ENCODE measurements at regions not wholly inside any gene's neighbourhood (a gene's known extent, or its start where the extent isn't known, plus 50 kb on each side); places are given as distances from the start of the nearest gene placed in this dataset.
"Not testable (repeated sequence)": the region's sequence is repeated elsewhere in the genome, so short reads cannot be mapped to it uniquely, and the experiment has no call there.

- peak; percentile 2 for DNase-seq (ENCODE audit: low read depth)
Observed at GRCh38 chr10:108684431-108684830, 1238.9 kb downstream of the XPNPEP1 start.

- peak; percentile 0 for DNase-seq (ENCODE audit: low read depth)
Observed at GRCh38 chr10:108673741-108674140, 1249.6 kb downstream of the XPNPEP1 start.

DNA sequence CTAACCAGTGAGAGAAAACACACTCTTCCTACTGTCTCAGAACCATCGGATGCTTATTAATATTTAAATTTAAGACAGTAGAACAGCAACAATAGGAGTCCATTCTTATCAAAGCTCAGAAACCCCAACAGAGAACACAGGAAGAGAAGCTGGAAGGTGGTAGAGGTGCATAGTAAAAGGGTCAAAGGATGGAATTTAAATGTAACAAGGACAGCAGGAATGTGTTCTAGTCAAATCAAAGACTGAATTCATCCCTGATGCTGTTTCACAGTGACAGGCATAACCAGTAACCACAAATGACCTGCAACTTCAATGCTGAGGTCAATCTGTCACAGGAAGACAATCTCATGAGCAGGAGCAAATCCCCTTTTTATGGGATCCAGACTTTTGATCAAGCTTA is 1259.7 kb downstream of the XPNPEP1 start:
- no peak for DNase-seq (ENCODE audit: low read depth)

DNA sequence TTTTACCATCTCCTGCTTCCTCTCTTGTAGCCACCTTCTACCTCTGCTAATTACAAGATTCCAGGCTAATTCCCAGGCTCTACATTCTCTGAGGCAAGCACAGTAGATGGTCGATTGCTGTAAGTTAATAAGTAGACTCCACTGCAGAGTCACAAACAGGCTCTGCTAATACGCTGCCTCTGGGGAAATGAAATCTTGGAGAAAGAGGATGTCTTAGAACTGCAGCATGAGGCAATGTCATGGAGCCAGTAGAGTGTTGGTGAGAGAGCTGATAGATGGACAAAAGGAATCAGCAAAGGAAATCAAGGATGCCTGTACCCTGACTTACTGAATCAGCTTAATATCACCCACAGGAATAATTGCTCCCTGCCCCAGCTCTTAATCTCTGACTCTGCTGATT is 1260.3 kb downstream of the XPNPEP1 start:
- DNase-seq (ENCODE audit: low read depth): no peak

- DNase-seq (ENCODE audit: low read depth): no peak
Observed at GRCh38 chr10:108655057-108655456, 1268.3 kb downstream of the XPNPEP1 start.

DNA sequence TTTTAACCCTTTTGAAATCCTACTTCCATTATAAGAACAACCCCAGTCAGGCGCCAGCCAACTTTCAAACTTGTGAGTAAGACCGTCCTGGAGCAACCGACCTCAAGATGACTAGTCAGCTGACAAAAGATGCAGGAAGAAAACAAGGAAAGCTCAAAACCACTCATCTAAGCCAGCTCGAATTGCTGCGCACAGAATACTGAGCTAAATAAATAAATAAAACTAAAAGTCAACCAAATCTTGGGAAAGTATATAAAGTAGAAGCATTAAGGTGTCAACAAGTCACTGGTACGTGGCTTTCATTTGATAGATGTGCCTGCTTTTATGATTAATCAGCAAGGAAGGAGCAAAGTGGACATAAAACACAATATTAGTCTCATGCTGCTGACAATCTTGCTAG is 1269.8 kb downstream of the XPNPEP1 start:
- DNase-seq (ENCODE audit: low read depth): peak; percentile 0

DNA sequence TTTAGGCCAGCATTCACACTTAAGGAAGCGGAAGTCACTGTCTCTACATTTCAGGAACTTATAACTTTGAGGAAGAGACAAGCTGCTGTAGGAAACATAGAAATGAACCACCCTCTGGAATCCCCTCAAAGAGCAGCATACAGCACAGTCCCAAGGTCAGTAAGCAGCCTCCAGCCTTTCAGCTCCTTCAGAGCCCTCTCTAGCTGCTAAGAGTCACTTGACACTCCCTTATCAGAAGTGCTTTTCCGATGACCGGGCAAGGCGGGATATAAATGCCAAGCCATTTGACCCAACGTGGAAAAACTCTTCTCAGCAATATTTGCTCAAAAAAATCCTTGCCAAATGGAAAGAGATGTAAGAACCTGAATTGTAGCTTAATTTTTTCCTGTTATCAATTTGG is 1284.3 kb downstream of the XPNPEP1 start:
- no peak for DNase-seq (ENCODE audit: low read depth)

GRCh38 chr10:108638225-108638624 is 1285.1 kb downstream of the XPNPEP1 start:
- DNase-seq (ENCODE audit: low read depth): no peak

DNA sequence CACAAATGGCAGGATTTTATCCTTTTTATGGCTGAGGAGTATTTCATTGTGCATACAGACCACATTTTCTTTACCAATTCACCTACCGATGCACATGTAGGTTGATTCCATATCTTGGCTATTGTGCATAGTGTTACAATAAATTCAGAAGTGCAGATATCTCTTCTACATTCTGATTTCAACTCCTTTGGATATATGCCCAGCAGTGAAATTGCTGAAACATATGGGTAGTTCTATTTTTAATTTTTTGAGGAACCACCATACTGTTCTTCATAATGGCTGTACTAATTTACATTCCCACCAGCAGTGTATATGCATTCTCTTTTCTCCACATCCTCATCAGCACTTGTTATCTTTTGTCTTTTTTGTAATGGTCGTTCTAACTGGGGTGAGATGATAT is 1290.3 kb downstream of the XPNPEP1 start:
- no peak for DNase-seq (ENCODE audit: low read depth)

- no peak for DNase-seq (ENCODE audit: low read depth)
Observed at GRCh38 chr10:108632144-108632543, 1291.2 kb downstream of the XPNPEP1 start.

GRCh38 chr10:108631332-108631731 is 1292.0 kb downstream of the XPNPEP1 start:
- DNase-seq (ENCODE audit: low read depth): no peak

- no peak for DNase-seq (ENCODE audit: low read depth)
Observed at GRCh38 chr10:108629834-108630233, 1293.5 kb downstream of the XPNPEP1 start.

DNA sequence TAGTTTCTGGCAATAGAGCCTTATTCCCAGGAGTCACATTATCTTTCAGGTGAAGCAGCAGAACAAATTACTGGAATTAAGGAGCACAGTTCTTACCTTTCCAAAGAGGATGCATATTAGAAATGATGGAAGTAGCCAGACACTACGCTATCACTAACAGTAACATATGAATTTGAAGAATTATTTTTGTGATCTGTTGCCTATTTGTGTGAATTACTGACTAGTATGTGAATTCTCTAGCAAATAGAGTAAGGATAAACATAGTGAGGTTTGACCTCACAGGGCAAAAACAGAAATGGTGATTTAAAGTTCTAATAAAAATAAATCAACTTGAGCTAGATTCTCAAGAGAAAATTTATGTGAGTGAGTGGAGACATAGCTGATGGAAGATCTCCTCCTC is 1299.3 kb downstream of the XPNPEP1 start:
- DNase-seq (ENCODE audit: low read depth): no peak

GRCh38 chr10:108620821-108621534 is 1302.3 kb downstream of the XPNPEP1 start:
- no peak for DNase-seq (ENCODE audit: low read depth)

GRCh38 chr10:108616559-108617285 is 1306.6 kb downstream of the XPNPEP1 start:
- DNase-seq (ENCODE audit: low read depth): no peak

GRCh38 chr10:108615576-108616320 is 1307.6 kb downstream of the XPNPEP1 start:
- DNase-seq (ENCODE audit: low read depth): no peak

- DNase-seq (ENCODE audit: low read depth): no peak
Observed at GRCh38 chr10:108612485-108612884, 1310.8 kb downstream of the XPNPEP1 start.

DNA sequence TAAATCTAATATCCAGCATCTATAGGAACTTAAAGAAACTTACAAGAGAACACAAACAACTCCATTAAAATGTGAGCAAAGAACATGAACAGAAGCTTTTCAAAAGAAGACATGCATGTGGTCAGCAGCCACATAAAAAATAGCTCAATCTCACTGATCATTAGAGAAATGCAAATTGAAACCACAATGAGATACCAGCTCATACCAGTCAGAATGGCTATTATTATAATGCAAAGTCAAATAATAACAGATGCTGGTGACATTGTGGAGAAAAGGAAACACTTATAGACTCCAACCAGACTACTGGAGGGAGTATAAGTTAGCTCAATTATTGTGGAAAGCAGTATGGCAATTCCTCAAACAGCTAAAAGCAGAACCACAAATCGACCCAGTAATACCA is 1314.5 kb downstream of the XPNPEP1 start:
- DNase-seq (ENCODE audit: low read depth): no peak

DNA sequence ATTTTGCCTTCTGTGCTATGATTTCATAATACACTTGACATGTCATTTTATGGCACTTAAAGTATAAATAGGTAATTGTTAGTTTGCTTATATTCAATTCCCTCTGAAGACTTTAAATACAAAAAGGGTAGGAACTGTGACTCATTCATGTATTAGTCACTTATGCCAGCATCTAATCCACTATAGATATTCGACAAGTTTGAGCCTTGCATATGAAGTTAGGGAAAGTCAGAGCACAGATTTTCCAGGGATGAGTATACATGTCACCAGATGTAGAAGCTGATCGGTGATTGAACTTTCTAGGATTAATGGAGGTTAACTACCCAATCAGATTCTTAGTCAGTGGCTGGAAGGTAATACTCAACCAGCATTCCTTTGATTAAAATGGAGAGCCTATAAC is 1321.5 kb downstream of the XPNPEP1 start:
- DNase-seq (ENCODE audit: low read depth): peak; percentile 7

DNA sequence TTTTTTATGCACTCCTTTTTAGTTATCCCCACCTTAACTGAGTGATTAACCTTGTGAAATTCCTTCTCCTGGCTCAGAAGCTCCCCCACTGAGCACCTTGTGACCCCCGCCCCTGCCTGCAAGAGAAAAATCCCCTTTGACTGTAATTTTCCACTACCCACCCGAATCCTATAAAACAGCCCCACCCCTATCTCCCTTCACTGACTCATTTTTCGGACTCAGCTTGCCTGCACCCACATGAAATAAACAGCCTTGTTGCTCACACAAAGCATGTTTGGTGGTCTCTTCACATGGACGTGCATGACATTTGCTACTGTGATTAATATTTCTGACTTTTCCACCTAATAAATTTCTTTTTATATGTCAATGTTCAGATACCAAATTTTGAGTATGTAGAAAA is 1322.8 kb downstream of the XPNPEP1 start:
- not testable (repeated sequence) for DNase-seq (ENCODE audit: low read depth)

GRCh38 chr10:108599317-108599716 is 1324.0 kb downstream of the XPNPEP1 start:
- DNase-seq (ENCODE audit: low read depth): not testable (repeated sequence)

GRCh38 chr10:108598831-108599230 is 1324.5 kb downstream of the XPNPEP1 start:
- peak; percentile 2 for DNase-seq (ENCODE audit: low read depth)

GRCh38 chr10:108598320-108598695 is 1325.0 kb downstream of the XPNPEP1 start:
- no peak for DNase-seq (ENCODE audit: low read depth)
